Putamen (tissue), 1 donor: ENCODE measurements at regions not wholly inside any gene's neighbourhood (a gene's known extent, or its start where the extent isn't known, plus 50 kb on each side); places are given as distances from the start of the nearest gene placed in this dataset.
"Not testable (repeated sequence)": the region's sequence is repeated elsewhere in the genome, so short reads cannot be mapped to it uniquely, and the experiment has no call there.

Source experiments
- DNase-seq: peaks from one replicate; pipeline ENCODE4 v3.0.0-alpha.2; 2016; ENCODE audit warnings: low spot score

DNA sequence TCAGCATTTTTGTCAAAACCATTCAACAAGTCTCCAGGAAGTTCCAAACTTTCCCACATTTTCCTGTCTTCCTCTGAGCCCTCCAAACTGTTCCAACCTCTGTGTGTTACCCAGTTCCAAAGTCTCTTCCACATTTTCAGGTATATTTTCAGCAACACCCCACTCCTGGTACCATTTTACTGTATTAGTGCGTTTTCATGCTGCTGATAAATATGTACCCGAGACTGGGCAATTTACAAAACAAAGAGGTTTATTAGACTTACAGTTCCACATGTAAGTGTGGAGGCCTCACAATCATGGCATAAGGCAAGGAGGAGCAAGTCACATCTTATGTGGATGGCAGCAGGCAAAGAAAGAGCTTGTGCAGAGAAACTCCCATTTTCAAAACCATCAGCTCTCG is 315.9 kb upstream of the ESRRG start:
- not testable (repeated sequence) for DNase-seq

DNA sequence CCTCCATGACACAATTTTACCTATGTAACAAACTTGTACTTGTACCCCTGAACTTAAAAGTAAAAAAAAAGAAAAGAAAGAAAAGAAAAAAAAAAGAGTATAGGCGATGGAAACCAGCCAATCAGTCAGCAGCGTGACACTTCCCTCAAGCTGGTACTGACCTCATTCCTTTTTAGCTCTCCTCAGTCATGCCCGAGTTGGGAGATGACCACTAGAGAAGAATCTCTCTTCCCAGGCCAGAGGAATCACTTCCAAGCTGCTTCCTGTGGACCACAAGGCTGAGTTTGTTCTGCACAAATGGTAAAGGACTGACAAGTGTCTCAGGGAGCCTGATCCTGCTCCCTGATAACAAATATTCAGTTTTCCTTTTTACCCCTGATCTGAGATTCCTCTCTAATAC is 313.5 kb upstream of the ESRRG start:
- DNase-seq: no peak

DNA sequence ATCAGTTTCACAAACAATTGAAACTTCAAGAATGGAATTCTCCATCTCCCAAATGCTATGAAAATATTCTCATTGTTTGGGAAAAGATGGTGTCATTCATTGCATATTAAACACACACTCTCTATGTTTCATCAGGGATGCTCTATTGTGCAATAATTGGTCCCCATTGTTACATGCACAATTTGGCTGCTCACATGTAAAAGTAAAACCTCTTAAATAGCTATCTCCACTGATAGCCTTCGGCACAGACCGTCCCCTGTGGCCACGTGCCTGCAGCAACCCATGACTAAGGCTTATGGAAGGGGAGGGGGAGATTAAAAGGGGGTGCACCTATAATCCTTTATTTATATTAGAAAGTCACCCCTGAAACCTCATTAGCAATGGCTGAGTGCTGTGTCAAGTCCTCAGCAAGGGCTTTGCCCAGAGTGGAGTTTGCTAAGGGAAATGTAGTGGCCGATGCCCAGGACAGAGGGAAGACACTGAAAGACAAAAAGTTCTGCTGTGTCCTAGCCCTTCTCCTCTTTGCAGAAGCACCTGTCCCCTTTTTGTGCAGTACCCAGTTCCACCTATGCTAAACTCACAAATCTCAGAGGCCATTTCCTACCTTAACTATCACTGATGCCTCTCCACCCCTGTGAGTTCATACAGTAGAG is 309.6 kb upstream of the ESRRG start:
- no peak for DNase-seq

DNA sequence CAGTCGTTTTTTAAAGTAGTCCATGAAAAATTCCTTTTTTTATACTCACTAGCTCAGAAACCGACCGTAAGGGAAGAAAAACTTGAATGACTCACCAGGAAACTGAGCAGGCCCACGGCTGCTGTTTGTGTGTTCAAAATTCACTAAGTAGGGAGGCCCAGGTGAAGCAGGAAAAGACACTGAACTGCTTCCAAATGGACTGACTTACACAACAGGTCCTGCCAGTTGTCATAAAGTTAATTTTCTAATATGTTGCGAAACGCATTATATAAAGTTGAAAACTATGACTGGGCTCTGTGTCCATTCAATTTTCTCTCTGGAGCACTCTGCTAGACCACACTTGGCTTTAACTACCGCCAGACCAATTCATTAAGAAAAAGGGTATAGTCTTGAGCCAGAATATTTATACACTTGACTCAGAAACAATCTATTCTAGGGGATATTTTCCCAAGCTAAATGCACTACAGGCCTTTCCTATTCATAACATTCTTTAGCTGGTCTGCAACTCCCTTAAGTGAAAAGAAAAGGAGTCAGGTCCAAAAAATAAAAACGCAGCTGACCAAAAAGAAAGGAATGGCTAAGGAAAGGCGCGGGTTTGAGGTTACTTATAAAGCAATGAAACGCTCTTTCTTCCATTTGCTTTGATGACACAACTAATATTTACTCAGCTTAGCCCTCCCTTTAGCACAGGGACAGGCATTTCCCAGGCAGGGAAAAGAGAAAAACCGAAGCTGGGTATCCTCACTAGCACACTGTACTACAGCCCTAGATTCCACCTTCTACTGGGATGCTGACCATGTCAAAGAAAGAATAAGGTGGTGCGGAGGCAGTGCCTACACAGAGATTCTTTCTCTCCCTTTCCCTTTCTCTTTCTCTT is 306.3 kb upstream of the ESRRG start:
- no peak for DNase-seq

DNA sequence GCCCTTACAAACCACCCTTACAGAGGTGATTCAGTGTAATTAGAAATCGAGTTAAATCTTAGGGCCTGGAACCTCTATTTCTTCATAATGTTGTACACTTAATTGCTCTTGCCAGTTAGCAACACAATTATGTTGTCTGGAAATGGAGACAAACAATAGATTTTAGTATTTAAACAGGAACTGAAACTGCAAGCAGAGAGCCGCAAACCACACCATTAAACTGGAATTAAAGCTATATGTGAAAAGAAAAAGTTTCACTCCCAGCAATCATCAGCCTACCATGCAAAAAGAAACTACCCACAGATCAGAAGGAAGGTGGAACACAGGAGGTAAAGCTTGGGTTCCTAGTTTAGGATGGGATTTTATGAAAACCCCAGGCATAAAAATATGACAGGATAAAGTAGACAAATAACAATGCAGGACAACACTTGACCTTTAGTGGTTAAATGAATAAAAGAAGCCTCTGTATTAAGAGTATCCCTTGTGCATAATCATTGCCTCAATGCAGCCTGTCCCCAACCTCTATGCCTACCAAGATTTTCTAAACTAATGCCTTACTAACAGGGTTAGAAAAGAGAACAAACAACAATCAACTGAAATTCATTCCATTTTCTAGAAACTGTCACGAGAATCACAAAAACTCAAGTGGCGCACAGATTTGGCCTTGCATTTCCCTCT is 304.3 kb upstream of the ESRRG start:
- no peak for DNase-seq

DNA sequence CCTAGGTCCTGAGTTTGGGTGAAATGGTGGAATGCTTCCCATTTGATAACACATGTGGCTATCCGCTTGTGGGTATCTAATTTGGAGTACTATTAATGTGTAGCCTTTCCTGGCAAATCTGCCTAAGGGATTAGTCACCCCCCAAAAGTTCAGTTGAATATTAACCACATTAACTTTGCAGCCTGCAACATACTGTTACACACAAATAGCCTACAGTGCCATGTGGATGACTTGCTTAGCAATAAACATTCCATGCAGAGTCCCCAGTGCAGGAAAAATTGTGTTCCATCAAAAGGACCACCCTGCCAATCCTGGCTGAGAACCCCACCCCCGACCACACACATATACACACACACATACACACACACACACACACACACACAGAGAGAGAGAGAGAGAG is 303.3 kb upstream of the ESRRG start:
- DNase-seq: no peak

DNA sequence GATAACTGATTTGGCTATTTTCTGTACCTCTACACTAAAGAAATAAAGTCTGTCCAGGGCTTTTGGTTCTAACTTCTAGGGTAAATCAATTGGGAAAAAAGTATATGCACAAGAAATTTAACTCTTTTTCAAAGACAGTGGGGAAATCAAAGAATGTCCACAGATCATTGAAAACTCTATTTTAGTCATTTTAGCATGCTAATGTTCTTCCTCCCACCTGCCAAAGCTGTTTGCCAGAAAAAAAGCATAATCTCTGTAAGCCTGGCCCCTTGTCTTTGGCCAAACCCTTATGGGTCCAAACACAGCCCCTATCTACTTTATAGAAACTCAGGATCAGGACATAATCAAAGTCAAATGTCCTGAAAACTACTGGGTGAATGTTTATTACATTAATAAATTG is 302.2 kb upstream of the ESRRG start:
- DNase-seq: no peak

DNA sequence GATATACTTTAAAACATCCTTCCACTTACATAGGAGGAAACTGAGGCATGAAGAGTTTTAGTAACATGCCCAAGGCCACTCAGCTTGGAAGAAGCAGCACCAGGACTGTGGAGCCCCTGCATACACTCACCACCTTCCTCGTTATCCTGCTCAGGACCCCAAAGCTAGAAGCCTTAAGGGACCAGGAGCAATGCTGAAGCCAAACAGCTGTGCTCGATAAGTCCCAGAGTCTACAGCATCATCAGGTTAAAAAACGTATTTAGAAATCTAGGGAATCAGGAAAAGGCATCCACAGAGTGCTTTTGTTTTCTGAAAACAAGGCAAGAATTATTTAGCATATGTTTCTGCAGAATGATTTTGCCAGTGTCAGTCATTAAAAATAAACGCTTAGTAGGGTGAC is 301.7 kb upstream of the ESRRG start:
- DNase-seq: no peak

DNA sequence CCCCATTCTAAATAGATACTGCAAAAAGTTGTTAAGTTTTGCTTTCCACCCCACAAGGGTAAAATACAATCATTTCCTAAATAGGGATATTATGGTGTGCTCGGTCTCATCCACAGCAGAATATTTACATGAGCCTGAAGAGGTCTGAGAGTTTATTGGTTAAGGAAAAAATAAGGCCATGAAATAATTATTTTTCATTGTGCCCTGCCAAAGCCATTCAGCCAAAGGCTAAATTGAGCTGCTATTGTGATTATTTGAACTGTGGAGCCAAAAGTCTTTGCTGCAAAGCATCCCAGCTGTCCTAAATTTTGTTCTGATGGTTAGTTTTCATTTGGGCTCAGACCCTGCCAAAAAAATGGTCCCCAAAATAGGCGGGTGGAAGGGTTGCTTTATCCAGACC is 298.7 kb upstream of the ESRRG start:
- DNase-seq: no peak

DNA sequence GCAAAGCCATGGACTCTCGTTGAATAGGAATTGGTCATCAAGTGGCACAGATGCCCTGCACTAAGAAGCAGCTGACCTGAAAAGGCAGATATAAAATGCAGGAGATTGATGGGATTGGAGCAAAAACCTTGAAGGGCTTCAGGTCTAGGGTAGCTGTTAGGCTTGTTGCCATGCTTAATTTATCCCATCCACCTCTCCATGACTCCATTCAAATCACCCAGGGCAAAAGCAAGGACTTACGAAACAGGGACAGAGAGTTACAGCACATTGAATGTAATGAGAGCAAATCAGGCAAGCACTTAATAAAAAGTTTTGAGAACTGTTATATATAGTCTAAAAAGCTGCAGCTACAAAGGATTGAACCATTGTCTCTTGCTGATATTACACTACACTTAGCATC is 298.2 kb upstream of the ESRRG start:
- DNase-seq: no peak

DNA sequence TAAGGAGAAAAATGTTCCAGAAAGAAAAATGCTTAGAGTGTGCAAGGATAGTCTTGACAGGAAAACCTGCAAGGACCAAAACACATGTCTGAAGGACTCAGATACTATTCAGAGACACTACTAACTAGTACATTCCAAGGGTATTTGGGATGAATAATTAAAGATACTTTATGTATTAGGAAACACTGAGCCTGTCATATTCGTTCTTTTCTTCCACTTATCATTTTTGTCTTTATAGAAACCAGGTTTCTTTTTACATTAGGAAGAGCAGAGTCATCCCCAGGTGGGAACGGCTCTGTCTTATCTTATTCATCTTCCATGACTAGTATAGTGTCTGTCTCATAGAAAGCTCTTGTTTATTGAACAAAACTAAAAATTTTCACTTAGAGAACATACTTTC is 296.2 kb upstream of the ESRRG start:
- DNase-seq: no peak

DNA sequence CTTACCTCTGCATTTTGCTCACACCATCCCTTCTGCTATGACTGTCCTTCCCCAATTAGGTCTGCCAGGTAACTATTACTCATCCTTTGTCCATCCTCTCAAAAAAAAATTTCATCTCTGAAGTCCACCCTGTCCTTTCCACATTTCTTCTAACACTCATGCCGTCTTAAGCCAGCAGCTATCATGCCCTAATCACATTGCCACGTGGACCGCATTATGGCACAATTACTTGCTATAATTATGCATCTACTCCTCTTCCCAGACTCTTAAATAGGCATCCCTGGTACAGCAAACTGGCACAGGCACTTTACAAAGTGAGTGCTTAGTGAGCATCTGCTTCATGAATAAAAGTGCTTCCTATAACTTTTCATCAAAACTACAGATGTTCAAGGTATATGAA is 295.4 kb upstream of the ESRRG start:
- DNase-seq: no peak

DNA sequence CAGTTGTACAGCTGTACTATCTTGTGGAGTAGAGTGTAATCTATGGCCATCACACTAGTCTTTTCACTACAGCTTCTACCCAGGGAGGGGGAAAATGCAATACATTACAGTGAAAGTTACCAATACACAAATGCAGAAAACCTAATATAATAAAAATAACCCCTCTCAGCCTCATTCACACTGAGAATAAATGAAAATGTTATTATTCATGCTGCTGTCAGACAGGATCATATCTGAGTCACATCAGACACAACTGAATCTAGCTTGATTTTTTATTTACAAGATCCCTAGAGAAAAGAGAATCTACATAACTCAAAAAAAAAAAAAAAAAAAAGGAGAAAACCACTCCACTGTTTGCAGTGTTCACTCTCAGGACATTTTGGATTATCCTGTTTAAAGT is 293.9 kb upstream of the ESRRG start:
- no peak for DNase-seq

DNA sequence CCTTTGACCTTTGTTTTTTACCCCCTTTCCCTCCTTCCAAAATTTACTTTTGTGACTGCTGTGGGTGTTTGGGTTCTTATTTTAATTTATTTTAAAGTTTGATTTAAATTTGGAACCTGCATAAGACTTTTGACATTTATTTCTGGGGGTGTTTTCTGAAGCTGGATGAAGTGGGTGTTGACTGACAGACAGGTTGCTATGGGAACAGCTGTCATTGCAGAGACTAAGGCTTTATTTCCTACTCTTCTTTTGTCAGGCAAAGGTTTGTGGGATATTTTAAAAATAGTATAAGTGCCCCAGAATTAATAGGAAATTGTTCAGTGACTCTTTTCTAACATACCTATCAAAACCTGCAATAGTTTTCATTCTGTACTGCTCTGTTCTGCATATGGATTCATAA is 290.8 kb upstream of the ESRRG start:
- peak; percentile 80 for DNase-seq

DNA sequence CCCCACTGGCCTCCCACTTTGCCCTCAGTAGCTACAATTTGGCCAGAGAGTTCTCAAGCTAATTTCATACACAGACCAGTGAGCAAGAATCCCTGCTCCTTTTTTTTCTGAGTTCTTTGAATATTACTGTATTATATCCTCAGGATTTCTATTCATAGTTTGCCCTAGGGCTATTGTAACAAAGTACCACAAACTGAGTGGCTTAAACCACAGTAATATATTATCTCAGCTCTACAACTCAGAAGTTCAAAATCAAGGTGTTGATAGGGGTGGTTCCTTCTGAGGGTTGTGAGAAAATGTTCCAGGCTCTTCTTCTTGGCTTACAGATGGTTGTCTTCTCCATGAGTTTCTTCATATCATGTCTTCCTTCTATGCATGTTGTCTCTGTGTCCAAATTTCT is 289.4 kb upstream of the ESRRG start:
- DNase-seq: no peak

DNA sequence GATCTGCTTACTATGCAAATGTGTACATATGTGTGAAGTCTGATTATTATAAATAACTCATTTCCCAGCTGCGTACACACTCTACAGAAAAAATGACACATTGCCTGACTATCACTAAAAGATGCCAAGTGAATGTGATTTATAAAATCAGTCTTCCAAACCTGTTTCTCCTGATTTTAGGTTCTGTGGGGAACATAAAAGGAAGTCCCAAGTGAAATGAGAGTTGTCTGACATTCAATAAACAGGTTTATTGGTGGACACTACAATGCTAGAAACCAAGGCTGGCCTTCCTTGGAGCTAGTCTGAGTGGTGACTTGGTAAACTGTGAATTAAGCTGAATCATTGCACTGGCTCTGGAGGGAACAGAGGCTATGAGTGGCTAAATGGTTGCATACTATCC is 287.9 kb upstream of the ESRRG start:
- DNase-seq: no peak

DNA sequence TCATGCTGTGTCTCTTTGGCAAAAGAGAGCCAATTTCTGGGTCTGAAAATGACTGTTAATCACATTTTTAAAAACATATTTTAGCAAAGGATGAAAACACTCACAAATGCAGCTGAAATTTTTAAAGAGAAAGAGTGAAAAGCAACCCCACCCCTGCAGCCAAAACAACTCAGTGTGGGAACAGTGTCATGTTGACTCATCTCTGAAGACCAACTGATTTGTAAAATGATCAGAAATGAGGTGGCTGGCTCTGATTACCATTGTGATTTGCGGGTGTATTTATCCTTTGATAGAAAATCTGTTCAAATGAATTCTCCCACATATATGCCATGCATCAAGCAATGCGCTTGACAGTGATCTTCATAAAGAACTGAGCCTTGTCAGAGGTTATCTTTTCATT is 287.0 kb upstream of the ESRRG start:
- DNase-seq: no peak

DNA sequence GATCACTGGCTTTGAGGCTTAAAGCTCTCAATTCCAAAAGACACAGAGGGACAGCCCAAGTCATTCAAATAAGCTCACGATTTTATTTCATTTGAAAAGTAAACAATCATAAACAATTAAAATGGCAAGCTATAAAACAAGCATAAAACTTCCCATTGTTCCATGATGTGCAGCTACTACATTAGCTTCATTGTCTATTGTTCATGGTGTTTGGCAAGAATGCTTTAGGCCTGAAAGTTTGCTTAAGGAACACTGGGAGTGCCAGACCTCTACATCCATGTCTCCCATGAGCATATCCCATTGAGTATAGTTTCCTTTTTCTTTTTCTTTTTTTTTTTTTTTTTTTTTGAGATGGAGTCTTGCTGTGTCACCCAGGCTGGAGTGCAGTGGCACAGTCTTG is 286.1 kb upstream of the ESRRG start:
- DNase-seq: peak; percentile 85

DNA sequence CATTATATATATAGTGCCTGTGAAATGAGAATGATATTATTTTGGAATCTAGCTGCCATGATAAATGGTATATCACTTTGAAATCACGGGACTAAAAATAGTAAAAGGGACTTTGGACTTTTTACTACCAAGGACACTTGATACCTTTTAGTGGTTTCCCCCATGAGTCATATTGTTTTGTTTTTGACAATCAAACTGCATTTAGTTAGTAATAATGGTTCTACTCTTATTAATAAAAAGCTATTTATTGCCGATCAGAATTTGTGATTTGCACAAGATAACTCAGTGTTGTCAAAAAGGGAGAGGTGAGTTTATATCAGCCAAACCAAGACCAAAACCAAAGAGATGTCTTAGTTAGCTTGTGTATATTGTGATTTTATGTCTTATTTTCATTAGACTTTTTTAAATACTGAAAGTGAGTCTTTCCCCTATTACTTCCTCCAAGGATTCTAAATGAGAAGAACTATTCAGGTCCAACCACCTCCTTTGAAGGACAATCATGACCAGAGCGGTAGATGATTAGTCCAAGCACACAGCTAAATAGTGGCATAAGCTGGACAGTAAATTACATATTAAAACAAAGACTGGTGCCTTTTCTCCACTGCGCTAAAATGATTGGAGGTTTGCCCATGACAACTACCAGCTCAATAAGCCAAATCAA is 281.7 kb upstream of the ESRRG start:
- DNase-seq: no peak

DNA sequence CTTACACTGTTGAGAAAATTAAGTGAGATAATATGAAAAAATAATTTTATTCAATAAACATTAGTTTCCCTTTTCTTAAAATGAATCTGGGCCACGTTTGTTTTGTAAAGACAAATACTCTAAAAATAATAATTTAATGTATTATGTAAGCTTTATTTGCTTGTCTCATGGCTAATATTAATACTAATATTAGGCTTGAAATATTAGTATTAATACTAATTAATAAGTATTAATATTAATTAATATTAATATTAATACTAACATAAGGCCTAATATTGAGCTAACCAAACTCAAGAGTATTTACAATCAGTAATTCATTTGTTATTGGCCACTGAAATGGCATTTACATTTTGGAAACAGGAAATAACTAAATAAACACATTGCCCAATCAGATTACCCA is 280.1 kb upstream of the ESRRG start:
- DNase-seq: no peak

DNA sequence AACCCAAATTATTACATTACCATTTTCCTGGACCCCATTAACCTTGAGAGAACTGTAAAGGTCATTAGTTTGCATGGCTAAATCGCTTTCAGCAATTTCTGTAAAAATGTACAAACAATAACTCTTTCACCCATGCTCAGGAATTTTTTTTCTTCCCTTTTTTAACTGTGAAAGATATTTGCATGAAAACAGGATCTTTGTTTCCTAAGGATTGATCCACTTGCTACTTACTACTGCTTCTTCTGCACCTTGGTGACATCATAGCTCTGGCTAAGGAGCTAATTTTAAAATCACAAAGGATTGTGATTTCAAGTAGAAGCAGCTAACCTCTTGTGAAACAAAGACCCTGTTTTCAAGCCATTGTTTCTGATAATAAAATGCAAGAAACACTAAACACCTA is 274.6 kb upstream of the ESRRG start:
- DNase-seq: no peak

DNA sequence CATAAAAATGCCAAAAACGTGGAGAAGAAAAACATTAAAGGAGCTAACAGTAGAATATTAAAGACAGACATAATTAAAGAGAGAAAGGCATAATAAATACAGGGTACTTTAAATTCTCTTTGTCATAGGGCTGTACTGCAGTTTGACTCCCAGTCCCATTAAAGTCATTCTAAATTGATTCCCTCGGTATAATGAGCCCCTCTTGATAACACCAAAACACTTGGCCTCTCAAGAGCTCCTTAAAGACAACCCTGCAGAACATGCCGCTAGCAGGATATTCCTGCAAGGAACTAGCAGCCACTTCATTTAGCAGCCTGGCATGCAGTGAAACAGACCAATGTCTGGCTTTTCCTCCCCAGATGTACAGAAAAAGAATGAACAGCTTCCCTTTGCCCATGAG is 273.8 kb upstream of the ESRRG start:
- DNase-seq: no peak

DNA sequence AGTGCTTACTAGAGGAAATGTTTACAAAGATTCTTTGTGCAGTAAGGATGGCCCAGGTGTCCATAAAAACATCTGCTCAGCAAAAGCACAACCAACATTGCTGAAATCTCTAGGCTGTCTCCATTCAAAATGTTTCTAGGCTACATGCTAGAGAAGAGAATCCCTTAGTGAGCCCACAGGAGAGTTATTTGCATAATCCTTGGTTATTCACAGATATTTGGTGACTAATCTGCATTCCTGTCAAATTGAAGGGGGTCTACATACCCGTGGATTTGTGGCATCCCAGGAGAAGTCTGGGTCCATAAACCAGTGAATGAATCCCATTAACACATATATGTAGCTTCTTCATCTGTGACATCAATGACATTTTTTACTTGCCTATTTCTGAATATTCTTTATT is 261.3 kb upstream of the ESRRG start:
- no peak for DNase-seq
